Osteoblast (primary cell): ENCODE measurements at regions not wholly inside any gene's neighbourhood (a gene's known extent, or its start where the extent isn't known, plus 50 kb on each side); places are given as distances from the start of the nearest gene placed in this dataset.

Source experiments
- DNase-seq: peaks from one replicate; pipeline ENCODE4 v3.0.0; 2011; ENCODE audit warnings: low spot score, mixed read lengths; ENCODE audit not compliant: insufficient read length; ENCODE audit errors: missing footprints
- H2AFZ ChIP-seq: 2 replicates; pipeline ENCODE4 v1.6.0; 2011; ENCODE audit warnings: mild to moderate bottlenecking, low read length
- H3K27ac ChIP-seq: 2 replicates; pipeline ENCODE4 v1.5.1; 2011; ENCODE audit warnings: mild to moderate bottlenecking, low read depth, low read length, moderate library complexity
- H3K27me3 ChIP-seq: 2 replicates; pipeline ENCODE4 v1.6.0; 2012; ENCODE audit warnings: mild to moderate bottlenecking, control low read depth, inconsistent platforms, low read length, moderate library complexity; ENCODE audit not compliant: insufficient read depth
- H3K36me3 ChIP-seq: 2 replicates; pipeline ENCODE4 v1.5.1; 2011; ENCODE audit warnings: mild to moderate bottlenecking, low read length, control low read depth, moderate library complexity; ENCODE audit not compliant: insufficient read depth
- H3K4me1 ChIP-seq: 2 replicates; pipeline ENCODE4 v1.5.1; 2011; ENCODE audit warnings: mild to moderate bottlenecking, low read length, control low read depth, moderate library complexity; ENCODE audit not compliant: insufficient read depth
- H3K4me2 ChIP-seq: 2 replicates; pipeline ENCODE4 v1.6.0; 2011; ENCODE audit warnings: mild to moderate bottlenecking, low read length; ENCODE audit not compliant: insufficient read depth
- H3K4me3 ChIP-seq: fragments of 200-600 bp; sonication (generic); 3 replicates; pipeline ENCODE4 v1.5.1; 2012; ENCODE audit warnings: mild to moderate bottlenecking, low read length, inconsistent platforms; ENCODE audit not compliant: insufficient read depth
- H3K79me2 ChIP-seq: 2 replicates; pipeline ENCODE4 v1.6.0; 2012; ENCODE audit warnings: mild to moderate bottlenecking, low read length, control low read depth, inconsistent platforms; ENCODE audit not compliant: insufficient read depth
- H3K9me3 ChIP-seq: 2 replicates; pipeline ENCODE4 v1.5.1; 2011; ENCODE audit warnings: low read depth, low read length, control low read depth
- H4K20me1 ChIP-seq: 2 replicates; pipeline ENCODE4 v1.6.0; 2012; ENCODE audit warnings: mild to moderate bottlenecking, low read length, control low read depth; ENCODE audit not compliant: insufficient read depth
- TF ChIP-seq, protein P1 (sequence below): IDR thresholded peaks from 2 replicates; pipeline ENCODE4 v1.5.1; 2011; ENCODE audit warnings: mild to moderate bottlenecking, low read depth, low read length, moderate library complexity; ENCODE audit errors: extremely low read depth

DNA sequence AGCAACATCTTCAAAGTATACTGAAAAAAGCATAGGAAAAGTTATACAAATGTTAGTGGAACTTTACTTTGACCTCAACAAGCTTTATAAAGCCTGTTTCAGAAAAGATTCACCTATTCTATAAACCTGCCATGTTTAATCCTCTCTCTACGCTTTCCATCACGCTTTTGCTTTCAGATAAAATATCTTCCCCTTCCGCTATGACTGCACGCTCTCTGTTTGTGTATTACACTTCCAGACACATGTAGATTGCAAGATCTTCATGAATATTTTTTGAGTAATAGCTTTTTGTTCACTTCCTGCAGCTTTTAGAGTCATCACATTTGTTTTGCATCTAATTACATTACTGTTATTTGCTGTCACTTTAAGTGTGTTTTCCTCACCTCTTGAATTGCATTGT is 271.4 kb downstream of the RASSF9 start:
- H4K20me1 ChIP-seq, result no peaks in the 10 kb centered on the region
- DNase-seq, result no peak
- TF ChIP-seq, protein P1, sequence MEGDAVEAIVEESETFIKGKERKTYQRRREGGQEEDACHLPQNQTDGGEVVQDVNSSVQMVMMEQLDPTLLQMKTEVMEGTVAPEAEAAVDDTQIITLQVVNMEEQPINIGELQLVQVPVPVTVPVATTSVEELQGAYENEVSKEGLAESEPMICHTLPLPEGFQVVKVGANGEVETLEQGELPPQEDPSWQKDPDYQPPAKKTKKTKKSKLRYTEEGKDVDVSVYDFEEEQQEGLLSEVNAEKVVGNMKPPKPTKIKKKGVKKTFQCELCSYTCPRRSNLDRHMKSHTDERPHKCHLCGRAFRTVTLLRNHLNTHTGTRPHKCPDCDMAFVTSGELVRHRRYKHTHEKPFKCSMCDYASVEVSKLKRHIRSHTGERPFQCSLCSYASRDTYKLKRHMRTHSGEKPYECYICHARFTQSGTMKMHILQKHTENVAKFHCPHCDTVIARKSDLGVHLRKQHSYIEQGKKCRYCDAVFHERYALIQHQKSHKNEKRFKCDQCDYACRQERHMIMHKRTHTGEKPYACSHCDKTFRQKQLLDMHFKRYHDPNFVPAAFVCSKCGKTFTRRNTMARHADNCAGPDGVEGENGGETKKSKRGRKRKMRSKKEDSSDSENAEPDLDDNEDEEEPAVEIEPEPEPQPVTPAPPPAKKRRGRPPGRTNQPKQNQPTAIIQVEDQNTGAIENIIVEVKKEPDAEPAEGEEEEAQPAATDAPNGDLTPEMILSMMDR, result no peak
- H3K36me3 ChIP-seq, result no peaks in the 10 kb centered on the region
- no peak overlapping the region for H3K4me3 ChIP-seq
- H3K4me1 ChIP-seq, result no peaks in the 10 kb centered on the region
- no peaks in the 10 kb centered on the region for H3K9me3 ChIP-seq
- no peaks in the 10 kb centered on the region for H3K27me3 ChIP-seq
- no peak overlapping the region for H3K4me2 ChIP-seq
- no peaks in the 10 kb centered on the region for H3K79me2 ChIP-seq
- H2AFZ ChIP-seq, result no peak overlapping the region
- H3K27ac ChIP-seq, result no peak overlapping the region

DNA sequence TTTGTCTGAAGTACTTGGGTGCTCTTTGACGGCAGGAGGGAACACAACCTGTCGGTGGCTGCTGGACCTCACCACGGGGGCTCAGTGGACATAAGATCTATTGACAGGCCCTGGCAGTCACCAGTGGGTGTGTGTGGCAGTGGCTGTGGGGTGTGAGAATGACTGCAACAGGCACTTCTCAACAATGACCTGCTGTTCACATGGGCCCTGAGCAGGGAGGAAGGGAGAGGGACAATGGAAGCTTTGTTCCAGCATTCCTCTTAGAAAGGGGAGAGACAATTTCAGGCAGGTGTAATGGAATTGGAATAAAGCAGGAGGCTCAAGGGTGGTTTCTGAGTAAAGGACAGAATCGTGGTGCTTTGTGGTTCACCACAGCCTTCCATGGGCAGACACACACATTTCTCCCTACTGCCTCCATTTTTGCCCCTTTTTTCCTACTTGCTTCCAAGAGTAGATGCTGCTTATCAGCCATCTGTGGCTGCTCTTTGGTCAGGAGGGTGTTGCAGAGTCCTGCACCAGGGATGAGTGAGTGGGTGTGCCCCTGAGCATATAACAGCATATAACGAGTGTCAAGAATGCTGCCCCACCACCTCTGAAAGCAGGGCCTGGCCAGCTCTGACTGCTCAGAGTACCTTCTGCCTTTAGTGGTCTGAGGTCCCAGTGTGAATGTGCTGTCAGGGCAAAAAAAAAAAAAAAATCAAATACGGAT is 267.7 kb downstream of the RASSF9 start:
- H3K4me2 ChIP-seq, result no peak overlapping the region
- H3K27ac ChIP-seq, result no peak overlapping the region
- no peaks in the 10 kb centered on the region for H3K79me2 ChIP-seq
- H3K36me3 ChIP-seq, result no peaks in the 10 kb centered on the region
- H2AFZ ChIP-seq, result no peak overlapping the region
- H3K27me3 ChIP-seq, result no peaks in the 10 kb centered on the region
- H3K4me1 ChIP-seq, result peaks cover 5% of the 10 kb centered on the region
- TF ChIP-seq, protein P1, result no peak
- no peaks in the 10 kb centered on the region for H4K20me1 ChIP-seq
- no peak overlapping the region for H3K4me3 ChIP-seq
- H3K9me3 ChIP-seq, result no peaks in the 10 kb centered on the region
- DNase-seq, result no peak

DNA sequence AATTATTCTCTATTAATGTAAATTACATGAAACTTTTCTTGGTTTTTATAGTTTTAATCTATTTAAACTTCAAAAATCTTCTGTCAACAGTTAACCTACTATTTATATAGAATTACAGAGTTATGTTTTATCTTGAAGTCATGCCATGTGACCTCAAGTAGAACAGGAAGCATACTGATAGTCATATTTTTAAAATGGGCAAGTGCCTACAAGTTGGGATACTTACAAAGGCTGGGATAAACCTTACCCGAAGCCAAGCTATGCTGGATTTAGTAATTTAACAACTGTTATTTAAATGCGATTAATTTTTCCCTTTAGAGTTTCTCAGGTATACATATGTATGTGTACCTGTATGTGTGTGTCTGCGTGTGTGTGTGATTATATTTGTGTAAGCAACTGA is 266.9 kb downstream of the RASSF9 start:
- H3K27me3 ChIP-seq, result no peaks in the 10 kb centered on the region
- H3K36me3 ChIP-seq, result no peaks in the 10 kb centered on the region
- H3K4me1 ChIP-seq, result peaks cover 8% of the 10 kb centered on the region
- H2AFZ ChIP-seq, result no peak overlapping the region
- H3K9me3 ChIP-seq, result no peaks in the 10 kb centered on the region
- H3K4me3 ChIP-seq, result no peak overlapping the region
- no peaks in the 10 kb centered on the region for H3K79me2 ChIP-seq
- TF ChIP-seq, protein P1, result no peak
- no peak overlapping the region for H3K4me2 ChIP-seq
- no peak overlapping the region for H3K27ac ChIP-seq
- no peaks in the 10 kb centered on the region for H4K20me1 ChIP-seq
- no peak for DNase-seq

DNA sequence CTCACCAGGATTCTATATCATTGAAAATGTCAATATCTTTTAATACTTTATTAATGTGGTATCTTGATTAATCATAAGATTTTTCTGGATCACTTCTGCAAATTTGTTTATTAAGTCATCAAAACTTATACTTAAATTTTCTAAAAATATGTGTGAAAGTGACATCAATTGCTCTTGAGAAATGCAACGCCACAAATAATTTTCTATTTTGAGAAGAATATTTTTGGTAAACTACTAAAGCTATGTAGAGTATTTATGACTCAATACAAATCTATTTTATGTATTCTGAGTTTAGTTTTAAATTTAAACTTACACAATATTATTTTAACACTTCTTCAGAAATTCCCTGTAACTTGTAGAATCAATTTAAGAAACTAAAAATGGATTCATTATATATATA is 263.3 kb downstream of the RASSF9 start:
- H3K9me3 ChIP-seq, result no peaks in the 10 kb centered on the region
- TF ChIP-seq, protein P1, result no peak
- DNase-seq, result no peak

More for the DNA sequence above, 263.3 kb downstream of the RASSF9 start:
- Histone ChIP-seq H4K20me1 (no peaks in the 10 kb centered on the region), H3K4me3 (no peak overlapping the region), H3K79me2 (no peaks in the 10 kb centered on the region), H3K27me3 (no peaks in the 10 kb centered on the region), H3K36me3 (no peaks in the 10 kb centered on the region), H3K4me2 (no peak overlapping the region), H3K27ac (no peak overlapping the region), H2AFZ (no peak overlapping the region), H3K4me1 (peaks cover 8% of the 10 kb centered on the region)
